GM10266 (cell line): ENCODE measurements at regions not wholly inside any gene's neighbourhood (a gene's known extent, or its start where the extent isn't known, plus 50 kb on each side); places are given as distances from the start of the nearest gene placed in this dataset.

Source experiments
- DNase-seq: peaks from one replicate; pipeline ENCODE4 v3.0.0; 2012; ENCODE audit errors: extremely low spot score
- CTCF ChIP-seq: IDR thresholded peaks from 2 replicates; pipeline ENCODE4 v1.5.1; 2012; ENCODE audit warnings: mild to moderate bottlenecking, low read depth; ENCODE audit not compliant: control insufficient read depth, insufficient read depth; ENCODE audit errors: missing control alignments

- no peak for TF ChIP-seq CTCF
Measured at GRCh38 chr7:119694506-119694905, 578.5 kb upstream of the KCND2 start.

GRCh38 chr7:119696336-119696735 lies 576.6 kb upstream of the KCND2 start:
- no peak for TF ChIP-seq CTCF
- no peak for DNase-seq

More at GRCh38 chr7:119694506-119694905, 578.5 kb upstream of the KCND2 start:
- no peak for DNase-seq

- TF ChIP-seq CTCF: no peak
- DNase-seq: no peak
Measured at GRCh38 chr7:119703895-119704294, 569.1 kb upstream of the KCND2 start.

GRCh38 chr7:119706608-119707007 lies 566.4 kb upstream of the KCND2 start:
- TF ChIP-seq CTCF: no peak
- DNase-seq: no peak

- TF ChIP-seq CTCF: no peak
- no peak for DNase-seq
Measured at GRCh38 chr7:119708891-119709290, 564.1 kb upstream of the KCND2 start.

- DNase-seq: peak; percentile 32
- no peak for TF ChIP-seq CTCF
Measured at GRCh38 chr7:119711104-119711503, 561.9 kb upstream of the KCND2 start.

GRCh38 chr7:119712886-119713462 lies 560.0 kb upstream of the KCND2 start:
- TF ChIP-seq CTCF: no peak
- no peak for DNase-seq
